Testis (tissue), 2 donors: ENCODE measurements at regions not wholly inside any gene's neighbourhood (a gene's known extent, or its start where the extent isn't known, plus 50 kb on each side); places are given as distances from the start of the nearest gene placed in this dataset.

ENCODE experiments used
- CTCF ChIP-seq, 3 experiments: fragments of 450-650 bp in 2 of 3; fragments of 200-600 bp in 1 of 3; sonication (generic) in 1 of 3; IDR thresholded peaks; one replicate each; pipeline ENCODE4 v1.5.1; 2016 to 2019; ENCODE audit warnings: antibody characterized with exemption in 3 of 3, mild to moderate bottlenecking in 2 of 3, moderate library complexity in 1 of 3
- POLR2A ChIP-seq: fragments of 450-650 bp; IDR thresholded peaks from one replicate; pipeline ENCODE4 v1.6.1; 2017; ENCODE audit warnings: antibody characterized with exemption, mild to moderate bottlenecking, moderate library complexity

GRCh38 chr6:119661078-119661477 is 311.5 kb upstream of the MAN1A1 start:
- TF ChIP-seq CTCF (IDR thresholded peaks at IDR 0.05) (no peak), POLR2A (no peak)
